GM21529 (cell line): ENCODE measurements at regions not wholly inside any gene's neighbourhood (a gene's known extent, or its start where the extent isn't known, plus 50 kb on each side); places are given as distances from the start of the nearest gene placed in this dataset.
"Not testable (repeated sequence)": the region's sequence is repeated elsewhere in the genome, so short reads cannot be mapped to it uniquely, and the experiment has no call there.

Source experiments
- ATAC-seq: cut with Tn5 transposase; IDR thresholded peaks from one replicate; pipeline ENCODE4 v1.9.1; 2021; ENCODE audit not compliant: unreplicated experiment

DNA sequence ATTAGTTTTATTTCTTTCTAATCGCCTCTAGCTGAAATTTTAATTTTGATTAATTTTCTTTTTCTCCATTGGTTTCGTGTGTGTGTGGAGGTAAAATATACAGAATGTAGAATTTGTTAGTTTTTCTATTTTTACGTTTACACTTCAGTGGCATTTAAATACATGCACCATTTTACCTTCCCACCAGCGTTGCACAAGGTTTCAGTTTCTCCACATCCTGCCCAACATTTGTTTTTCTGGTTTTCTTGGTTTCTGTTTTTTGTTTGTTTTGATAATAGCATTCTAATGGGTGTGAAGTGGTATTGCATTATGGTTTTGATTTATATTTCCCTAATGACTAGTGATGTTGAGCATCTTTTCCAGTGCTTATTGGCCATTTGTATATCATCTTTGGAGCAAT lies 871.4 kb upstream of the DEFB115 start:
- not testable (repeated sequence) for ATAC-seq

DNA sequence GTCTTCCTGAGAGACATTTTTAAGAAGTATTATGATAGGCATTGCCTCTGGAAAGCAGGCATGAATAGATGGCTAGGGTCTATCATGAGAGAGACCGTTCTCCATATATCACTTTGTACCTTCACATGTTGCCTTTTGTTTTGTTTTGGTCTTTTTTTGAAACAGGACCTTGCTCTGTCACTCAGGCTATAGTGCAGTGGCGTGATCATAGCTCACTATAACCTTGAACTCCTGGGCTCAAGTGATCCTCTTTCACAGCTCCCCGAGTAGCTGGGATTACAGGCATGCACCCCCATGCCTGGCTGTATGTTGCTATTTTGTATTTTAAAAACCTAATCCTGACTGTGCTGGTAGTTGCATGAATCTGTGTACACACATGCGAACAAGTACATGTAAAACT lies 869.6 kb upstream of the DEFB115 start:
- not testable (repeated sequence) for ATAC-seq

DNA sequence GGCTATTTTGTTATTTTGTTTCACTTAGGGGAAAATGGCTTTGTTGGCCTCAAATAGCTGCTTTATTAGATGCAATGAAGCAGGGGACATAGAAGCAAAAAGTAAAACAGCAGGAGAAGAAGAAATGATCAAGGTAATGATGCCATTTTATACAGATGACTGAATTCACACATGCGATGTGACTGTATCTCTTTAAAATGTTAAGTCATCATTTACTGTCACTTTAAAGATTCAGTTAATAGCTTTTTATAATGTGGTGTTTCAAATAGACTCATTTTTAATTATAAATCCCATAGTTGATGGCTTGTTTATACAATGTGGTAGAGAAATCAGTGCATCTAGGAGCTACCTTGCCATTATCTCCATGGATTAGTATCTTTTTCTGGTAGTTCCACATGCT lies 863.9 kb upstream of the DEFB115 start:
- ATAC-seq, result not testable (repeated sequence)

DNA sequence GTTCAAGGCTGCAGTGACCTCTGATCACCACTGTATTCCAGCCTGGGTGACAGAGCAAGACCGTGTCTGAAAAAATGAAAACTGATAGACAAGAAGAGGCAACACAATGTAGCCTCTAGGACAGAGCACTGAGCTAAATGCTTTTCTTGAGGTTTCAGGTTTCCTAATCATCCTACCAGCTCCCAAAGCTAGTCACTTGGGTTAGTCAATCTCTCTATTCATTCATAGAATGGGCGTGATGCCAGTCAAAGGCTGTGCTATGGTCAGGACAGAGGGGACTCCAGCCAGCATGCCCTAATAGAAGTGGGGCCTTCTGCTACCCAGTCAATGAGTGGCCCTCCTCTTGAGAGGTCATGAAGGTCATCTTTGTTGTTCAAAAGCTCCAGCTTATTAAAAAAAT lies 860.4 kb upstream of the DEFB115 start:
- ATAC-seq, result not testable (repeated sequence)

DNA sequence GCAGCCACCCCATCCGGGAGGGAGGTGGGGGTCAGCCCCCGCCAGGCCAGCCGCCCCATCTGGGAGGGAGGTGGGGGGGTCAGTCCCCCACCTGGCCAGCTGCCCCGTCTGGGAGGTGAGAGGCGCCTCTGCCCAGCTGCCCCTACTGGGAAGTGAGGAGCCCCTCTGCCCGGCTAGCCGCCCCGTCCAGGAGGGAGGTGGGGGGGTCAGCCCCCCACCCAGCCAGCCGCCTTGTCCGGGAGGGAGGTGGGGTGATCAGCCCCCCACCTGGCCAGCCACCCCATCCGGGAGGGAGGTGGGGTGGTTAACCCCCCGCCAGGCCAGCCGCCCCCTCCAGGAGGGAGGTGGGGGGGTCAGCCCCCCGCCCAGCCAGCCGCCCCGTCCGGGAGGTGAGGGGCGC lies 852.4 kb upstream of the DEFB115 start:
- ATAC-seq, result not testable (repeated sequence)

DNA sequence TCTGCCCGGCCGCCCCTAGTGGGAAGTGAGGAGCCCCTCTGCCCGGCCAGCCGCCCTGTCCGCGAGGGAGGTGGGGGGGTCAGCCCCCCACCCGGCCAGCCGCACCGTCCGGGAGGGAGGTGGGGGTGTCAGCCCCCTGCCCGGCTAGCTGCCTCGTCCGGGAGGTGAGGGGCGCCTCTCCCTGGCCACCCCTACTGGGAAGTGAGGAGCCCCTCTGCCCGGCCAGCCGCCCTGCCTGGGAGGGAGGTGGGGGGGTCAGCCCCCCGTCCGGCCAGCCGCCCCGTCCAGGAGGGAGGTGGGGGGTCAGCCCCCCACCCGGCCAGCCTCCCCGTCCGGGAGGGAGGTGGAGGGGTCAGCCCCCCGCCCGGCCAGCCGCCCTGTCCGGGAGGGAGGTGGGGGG lies 851.9 kb upstream of the DEFB115 start:
- ATAC-seq, result not testable (repeated sequence)

DNA sequence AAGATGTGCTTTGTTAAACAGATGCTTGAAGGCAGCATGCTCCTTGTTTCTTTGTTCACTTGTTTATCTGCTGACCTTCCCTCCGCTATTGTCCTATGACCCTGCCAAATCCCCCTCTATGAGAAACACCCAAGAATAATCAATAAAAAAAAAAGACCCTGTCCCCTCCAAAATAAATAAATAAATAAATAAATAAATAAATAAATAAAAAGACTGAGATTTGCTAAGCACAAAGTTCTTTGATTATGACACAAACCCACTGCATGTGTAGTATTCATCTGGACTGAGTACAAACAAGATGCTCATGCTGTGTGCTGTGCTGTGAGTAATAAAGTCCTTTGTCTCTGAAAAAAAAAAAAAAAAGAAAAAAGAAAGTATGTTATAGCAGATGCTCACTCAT lies 851.1 kb upstream of the DEFB115 start:
- not testable (repeated sequence) for ATAC-seq

DNA sequence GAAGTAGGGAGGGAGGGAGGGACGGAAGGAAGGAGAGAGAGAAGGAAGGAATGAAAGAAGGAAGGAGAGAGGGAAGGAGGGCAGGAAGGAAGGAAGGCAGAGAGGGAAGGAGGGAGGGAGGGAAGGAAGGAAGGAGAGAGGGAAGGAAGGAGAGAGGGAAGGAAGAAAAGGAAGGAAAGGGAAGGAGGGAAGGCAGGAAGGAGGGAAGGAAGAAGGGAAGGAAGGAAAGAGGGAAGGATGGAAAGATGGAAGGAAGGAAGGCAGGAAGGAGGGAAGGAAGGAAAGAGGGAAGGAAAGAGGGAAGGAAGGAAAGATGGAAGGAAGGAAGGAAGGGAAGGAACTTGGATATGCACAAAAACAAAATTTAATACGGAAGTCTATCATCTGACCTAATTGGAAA lies 844.5 kb upstream of the DEFB115 start:
- no peak for ATAC-seq

DNA sequence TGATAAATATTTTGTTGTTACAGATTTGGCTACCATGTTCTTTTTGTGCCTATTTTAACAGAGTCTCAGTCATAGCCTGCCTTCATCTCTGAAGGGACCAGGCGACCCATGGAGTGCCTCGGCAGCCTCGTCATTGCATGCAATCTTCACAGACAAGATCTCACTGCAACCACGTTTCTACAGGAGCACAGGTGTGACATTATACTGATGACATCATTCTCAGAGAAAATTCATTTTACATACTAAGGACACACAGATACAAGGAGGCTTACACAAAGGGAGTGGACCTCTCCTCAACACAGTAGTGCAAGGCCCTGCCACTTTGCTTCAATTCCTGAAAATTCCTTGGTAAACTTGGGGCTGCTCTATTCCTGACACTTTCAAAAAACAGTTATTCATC lies 840.1 kb upstream of the DEFB115 start:
- ATAC-seq, result not testable (repeated sequence)

DNA sequence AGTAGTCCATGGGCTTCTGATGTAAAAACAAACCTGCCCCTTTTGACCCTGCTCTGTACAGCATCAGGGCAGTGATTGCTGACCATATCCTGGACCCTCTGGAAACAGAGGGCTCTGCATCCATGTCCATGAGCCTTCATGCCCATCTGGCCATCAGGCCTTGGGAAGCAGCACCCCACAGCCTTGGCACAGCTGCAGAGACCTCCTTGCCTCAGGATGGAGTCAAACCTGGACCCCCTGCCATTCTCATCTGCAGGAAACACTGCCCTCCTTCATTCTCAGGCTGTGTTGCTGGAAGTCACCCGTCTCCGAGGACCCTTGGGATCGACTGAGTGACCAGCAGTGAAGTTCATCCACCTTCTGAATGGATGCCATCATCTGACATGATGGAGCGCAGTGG lies 839.1 kb upstream of the DEFB115 start:
- not testable (repeated sequence) for ATAC-seq

DNA sequence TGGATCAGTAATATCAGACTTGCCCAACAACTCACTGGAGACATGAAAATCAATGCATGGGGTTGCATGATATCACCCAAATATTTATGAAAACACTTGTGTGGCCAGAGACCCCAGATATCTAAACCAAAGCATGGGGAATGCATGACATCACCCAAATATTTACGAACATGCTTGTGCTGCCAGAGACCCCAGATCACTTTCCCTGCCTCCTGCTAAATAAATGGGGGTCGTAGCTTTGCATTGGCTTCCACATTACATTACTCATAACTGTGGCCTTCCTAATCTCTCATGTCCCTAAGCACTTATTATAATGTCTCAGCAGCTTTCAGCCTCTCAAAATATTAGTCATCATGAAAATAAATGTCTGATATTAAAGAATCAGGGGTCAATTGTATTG lies 838.0 kb upstream of the DEFB115 start:
- no peak for ATAC-seq

DNA sequence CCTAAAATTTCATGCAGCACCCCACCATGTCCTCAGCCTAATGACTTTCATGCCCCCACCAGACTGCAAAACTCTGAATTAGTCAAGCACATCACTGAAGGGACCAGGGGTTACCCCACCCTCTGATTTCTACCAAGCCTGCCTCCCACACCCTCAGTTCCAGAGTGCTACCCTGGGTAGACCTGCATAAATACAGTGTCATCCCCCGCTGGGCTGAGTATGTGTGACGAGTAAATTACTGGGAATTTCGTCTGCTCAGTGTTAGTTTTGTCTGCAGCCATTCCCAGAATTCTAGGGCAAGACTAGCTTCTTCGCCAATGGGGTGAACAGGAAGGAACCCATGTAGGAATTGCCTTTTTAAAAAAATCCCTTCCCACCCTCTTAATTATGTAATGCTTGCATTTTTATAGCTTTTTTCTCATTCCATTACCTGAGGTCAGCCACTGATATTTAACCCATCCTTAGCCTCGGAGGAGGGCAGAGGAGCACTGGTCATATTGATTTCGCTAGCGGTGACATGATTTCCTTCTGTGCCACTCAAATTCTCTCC lies 837.5 kb upstream of the DEFB115 start:
- ATAC-seq, result not testable (repeated sequence)
